ENCODE measurements at regions not wholly inside any gene's neighbourhood (a gene's known extent, or its start where the extent isn't known, plus 50 kb on each side); places are given as distances from the start of the nearest gene placed in this dataset.

DNA sequence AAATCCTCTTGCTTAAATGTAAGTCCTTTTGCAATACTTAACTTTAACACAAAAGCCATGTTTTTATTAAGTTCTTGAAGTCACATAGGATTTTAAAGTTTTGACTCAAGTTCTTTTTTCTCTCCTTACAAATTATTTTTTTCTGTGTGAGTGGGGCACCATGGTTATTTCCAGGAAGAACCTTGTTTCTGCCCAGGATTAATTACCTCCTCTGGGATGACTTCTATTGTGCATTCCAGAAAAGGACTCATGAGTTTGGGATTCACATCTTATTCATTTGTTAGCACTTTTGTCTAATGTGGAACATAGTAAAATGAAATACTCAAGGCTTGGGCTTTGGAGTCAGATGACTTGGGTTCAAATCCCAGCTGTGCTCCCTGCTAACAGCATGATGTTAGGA is 421.4 kb upstream of the WWC1 start:
- Histone ChIP-seq H2BK12ac (ENCODE audit: low read length in 2 of 2) (no peak overlapping the region), H3K14ac (ENCODE audit: low read length in 2 of 2) (no peak overlapping the region), H3K4ac (ENCODE audit: low read depth in 1 of 2, low read length in 2 of 2) (no peak overlapping the region), H3K9me3 (ENCODE audit: control insufficient read depth, low read length) (peaks cover 4% of the 10 kb centered on the region), H3K27me3 (ENCODE audit: control insufficient read depth in 1 of 2, insufficient read depth in 1 of 2, low read length in 2 of 2) (no peaks in the 10 kb centered on the region), H2BK15ac (ENCODE audit: low read depth, poor library complexity, severe bottlenecking) (no peak overlapping the region), H2AK5ac (ENCODE audit: low read length, severe bottlenecking) (no peak overlapping the region), H3K4me1 (ENCODE audit: control insufficient read depth, insufficient read depth, low read depth, low read length) (peaks cover 4% of the 10 kb centered on the region), H3K23ac (ENCODE audit: low read length in 2 of 2) (no peak overlapping the region), H3K9ac (ENCODE audit: low read length) (no peak overlapping the region), H3K18ac (ENCODE audit: low read depth in 1 of 2, low read length in 2 of 2) (no peak overlapping the region), H4K91ac (ENCODE audit: low read length) (no peak overlapping the region), H3K79me1 (replicated peaks; ENCODE audit: low read length, poor library complexity, severe bottlenecking) (peaks cover 8% of the 10 kb centered on the region), H2BK120ac (ENCODE audit: low read depth, low read length) (no peak overlapping the region), H3K36me3 (ENCODE audit: control insufficient read depth in 1 of 2, insufficient read depth in 2 of 2, low read depth in 1 of 2, low read length in 2 of 2) (peaks cover 0 to 3% of the 10 kb centered on the region in 2 experiments), H3K4me3 (ENCODE audit: insufficient read depth in 1 of 2, low read depth in 1 of 2, low read length in 2 of 2) (no peak overlapping the region), H3K27ac (ENCODE audit: low read length, poor library complexity, severe bottlenecking) (no peak overlapping the region), H2AFZ (ENCODE audit: low read depth, low read length) (no peak overlapping the region), H4K8ac (ENCODE audit: low read length) (no peak overlapping the region), H3K4me2 (ENCODE audit: low read length, poor library complexity, severe bottlenecking) (no peak overlapping the region), H2BK5ac (ENCODE audit: low read depth, low read length, poor library complexity, severe bottlenecking) (no peak overlapping the region)
- DNase-seq, result no peak

GRCh38 chr5:167871091-167871490 is 420.4 kb upstream of the WWC1 start:
- H2BK5ac ChIP-seq (ENCODE audit: low read depth, low read length, poor library complexity, severe bottlenecking), result no peak overlapping the region
- H3K79me1 ChIP-seq (replicated peaks; ENCODE audit: low read length, poor library complexity, severe bottlenecking), result peaks cover 10% of the 10 kb centered on the region
- 38% methylated on average over 2 of the region's 2 CpGs for WGBS
- H2AFZ ChIP-seq (ENCODE audit: low read depth, low read length), result no peak overlapping the region
- DNase-seq, result no peak
- H3K4ac ChIP-seq (ENCODE audit: low read depth in 1 of 2, low read length in 2 of 2), result no peak overlapping the region
- no peak overlapping the region for H2BK120ac ChIP-seq (ENCODE audit: low read depth, low read length)
- H3K4me3 ChIP-seq (ENCODE audit: insufficient read depth in 1 of 2, low read depth in 1 of 2, low read length in 2 of 2), result no peak overlapping the region
- no peak overlapping the region for H3K9ac ChIP-seq (ENCODE audit: low read length)
- H3K36me3 ChIP-seq (ENCODE audit: control insufficient read depth in 1 of 2, insufficient read depth in 2 of 2, low read depth in 1 of 2, low read length in 2 of 2), result peaks cover 0 to 7% of the 10 kb centered on the region in 2 experiments
- no peak overlapping the region for H2BK12ac ChIP-seq (ENCODE audit: low read length in 2 of 2)
- peaks cover 4% of the 10 kb centered on the region for H3K4me1 ChIP-seq (ENCODE audit: control insufficient read depth, insufficient read depth, low read depth, low read length)
- H2AK5ac ChIP-seq (ENCODE audit: low read length, severe bottlenecking), result no peak overlapping the region
- no peak overlapping the region for H3K14ac ChIP-seq (ENCODE audit: low read length in 2 of 2)
- no peaks in the 10 kb centered on the region for H3K9me3 ChIP-seq (ENCODE audit: control insufficient read depth, low read length)
- no peak overlapping the region for H4K8ac ChIP-seq (ENCODE audit: low read length)
- no peak overlapping the region for H2BK15ac ChIP-seq (ENCODE audit: low read depth, poor library complexity, severe bottlenecking)
- H3K4me2 ChIP-seq (ENCODE audit: low read length, poor library complexity, severe bottlenecking), result no peak overlapping the region
- H4K91ac ChIP-seq (ENCODE audit: low read length), result no peak overlapping the region
- no peaks in the 10 kb centered on the region for H3K27me3 ChIP-seq (ENCODE audit: control insufficient read depth in 1 of 2, insufficient read depth in 1 of 2, low read length in 2 of 2)
- no peak overlapping the region for H3K18ac ChIP-seq (ENCODE audit: low read depth in 1 of 2, low read length in 2 of 2)
- H3K27ac ChIP-seq (ENCODE audit: low read length, poor library complexity, severe bottlenecking), result no peak overlapping the region
- H3K23ac ChIP-seq (ENCODE audit: low read length in 2 of 2), result no peak overlapping the region

DNA sequence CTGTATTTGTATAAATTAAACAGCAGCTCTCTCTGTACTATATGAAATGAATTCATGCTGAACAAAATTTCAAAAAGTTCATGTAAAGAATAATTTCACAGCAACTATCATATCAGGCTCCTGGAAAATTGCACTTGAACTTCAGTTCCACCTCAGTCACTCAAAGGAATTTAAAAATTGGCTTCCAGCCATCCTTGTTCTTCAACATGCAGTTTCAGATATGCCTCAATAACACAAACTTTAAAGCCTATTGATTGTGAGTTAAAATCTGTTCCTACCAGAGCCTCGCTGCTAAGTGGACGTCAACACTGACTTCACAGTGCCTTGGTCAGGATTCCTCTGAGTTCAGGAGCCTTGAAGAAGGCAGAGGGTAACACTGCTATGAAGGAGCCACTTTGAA is 418.7 kb upstream of the WWC1 start:
- Histone ChIP-seq H3K4me3 (ENCODE audit: insufficient read depth in 1 of 2, low read depth in 1 of 2, low read length in 2 of 2) (no peak overlapping the region), H3K36me3 (ENCODE audit: control insufficient read depth in 1 of 2, insufficient read depth in 2 of 2, low read depth in 1 of 2, low read length in 2 of 2) (peaks cover 0 to 7% of the 10 kb centered on the region in 2 experiments), H3K4me1 (ENCODE audit: control insufficient read depth, insufficient read depth, low read depth, low read length) (peaks cover 4% of the 10 kb centered on the region), H3K27ac (ENCODE audit: low read length, poor library complexity, severe bottlenecking) (peak overlapping the region; percentile 64), H3K4ac (ENCODE audit: low read depth in 1 of 2, low read length in 2 of 2) (no peak overlapping the region), H2BK15ac (ENCODE audit: low read depth, poor library complexity, severe bottlenecking) (no peak overlapping the region), H3K23ac (ENCODE audit: low read length in 2 of 2) (no peak overlapping the region), H2BK12ac (ENCODE audit: low read length in 2 of 2) (no peak overlapping the region), H2BK5ac (ENCODE audit: low read depth, low read length, poor library complexity, severe bottlenecking) (no peak overlapping the region), H3K14ac (ENCODE audit: low read length in 2 of 2) (no peak overlapping the region), H3K4me2 (ENCODE audit: low read length, poor library complexity, severe bottlenecking) (no peak overlapping the region), H4K91ac (ENCODE audit: low read length) (no peak overlapping the region), H3K9me3 (ENCODE audit: control insufficient read depth, low read length) (no peaks in the 10 kb centered on the region), H3K18ac (ENCODE audit: low read depth in 1 of 2, low read length in 2 of 2) (no peak overlapping the region), H3K27me3 (ENCODE audit: control insufficient read depth in 1 of 2, insufficient read depth in 1 of 2, low read length in 2 of 2) (no peaks in the 10 kb centered on the region), H3K79me1 (replicated peaks; ENCODE audit: low read length, poor library complexity, severe bottlenecking) (peaks cover 13% of the 10 kb centered on the region), H3K9ac (ENCODE audit: low read length) (no peak overlapping the region), H2BK120ac (ENCODE audit: low read depth, low read length) (no peak overlapping the region), H4K8ac (ENCODE audit: low read length) (no peak overlapping the region), H2AFZ (ENCODE audit: low read depth, low read length) (no peak overlapping the region), H2AK5ac (ENCODE audit: low read length, severe bottlenecking) (no peak overlapping the region)
- WGBS, result 96% methylated on average over 2 of the region's 2 CpGs
- DNase-seq, result no peak

DNA sequence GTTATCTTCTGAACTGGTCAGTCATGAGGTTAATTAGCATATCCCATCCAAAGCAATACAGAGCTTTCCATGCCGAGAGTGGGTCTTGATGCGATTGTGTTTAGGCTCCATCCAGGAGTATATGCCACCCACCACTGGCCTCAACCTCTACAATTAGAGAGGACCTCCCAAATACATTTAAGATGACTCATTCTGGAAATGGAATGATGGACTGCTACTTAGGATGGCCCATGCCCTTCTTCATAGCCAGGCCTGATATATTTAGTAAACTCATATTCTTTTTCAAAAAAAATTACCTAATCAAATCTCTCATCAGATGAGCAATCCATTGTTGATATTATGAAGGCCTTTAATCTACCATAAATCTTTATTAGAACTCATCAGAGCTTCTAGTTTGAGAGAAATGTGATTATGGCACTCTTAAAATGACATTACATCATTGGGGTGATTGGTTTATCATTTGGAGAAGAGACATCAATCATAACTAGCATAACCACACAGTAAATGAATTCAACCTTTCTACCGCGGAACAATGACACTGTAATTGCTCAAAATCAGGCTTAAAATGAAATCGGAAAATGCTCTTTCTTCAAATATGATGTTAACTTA is 414.2 kb upstream of the WWC1 start:
- Histone ChIP-seq H3K4me1 (ENCODE audit: control insufficient read depth, insufficient read depth, low read depth, low read length) (peaks cover 2% of the 10 kb centered on the region), H3K9ac (ENCODE audit: low read length) (no peak overlapping the region), H3K27me3 (ENCODE audit: control insufficient read depth in 1 of 2, insufficient read depth in 1 of 2, low read length in 2 of 2) (peaks cover 0 to 2% of the 10 kb centered on the region in 2 experiments), H4K8ac (ENCODE audit: low read length) (no peak overlapping the region), H2BK15ac (ENCODE audit: low read depth, poor library complexity, severe bottlenecking) (no peak overlapping the region), H3K36me3 (ENCODE audit: control insufficient read depth in 1 of 2, insufficient read depth in 2 of 2, low read depth in 1 of 2, low read length in 2 of 2) (peaks cover 0 to 10% of the 10 kb centered on the region in 2 experiments), H3K4me2 (ENCODE audit: low read length, poor library complexity, severe bottlenecking) (no peak overlapping the region), H4K91ac (ENCODE audit: low read length) (no peak overlapping the region), H3K4ac (ENCODE audit: low read depth in 1 of 2, low read length in 2 of 2) (no peak overlapping the region), H3K79me1 (replicated peaks; ENCODE audit: low read length, poor library complexity, severe bottlenecking) (peaks cover 13% of the 10 kb centered on the region), H3K9me3 (ENCODE audit: control insufficient read depth, low read length) (no peaks in the 10 kb centered on the region), H3K23ac (ENCODE audit: low read length in 2 of 2) (no peak overlapping the region), H3K14ac (ENCODE audit: low read length in 2 of 2) (no peak overlapping the region), H3K18ac (ENCODE audit: low read depth in 1 of 2, low read length in 2 of 2) (no peak overlapping the region), H3K4me3 (ENCODE audit: insufficient read depth in 1 of 2, low read depth in 1 of 2, low read length in 2 of 2) (no peak overlapping the region), H2BK12ac (ENCODE audit: low read length in 2 of 2) (no peak overlapping the region), H2AFZ (ENCODE audit: low read depth, low read length) (no peak overlapping the region), H3K27ac (ENCODE audit: low read length, poor library complexity, severe bottlenecking) (no peak overlapping the region), H2BK5ac (ENCODE audit: low read depth, low read length, poor library complexity, severe bottlenecking) (no peak overlapping the region), H2AK5ac (ENCODE audit: low read length, severe bottlenecking) (no peak overlapping the region), H2BK120ac (ENCODE audit: low read depth, low read length) (no peak overlapping the region)
- WGBS, result 75% methylated on average over 2 of the region's 5 CpGs
- no peak for DNase-seq
